NT2/D1 (cell line): ENCODE measurements at regions not wholly inside any gene's neighbourhood (a gene's known extent, or its start where the extent isn't known, plus 50 kb on each side); places are given as distances from the start of the nearest gene placed in this dataset.

Source experiments
- YY1 ChIP-seq: IDR thresholded peaks from 2 replicates; pipeline ENCODE4 v1.6.1; 2011; ENCODE audit not compliant: insufficient read length, insufficient read depth
- ZNF274 ChIP-seq: IDR thresholded peaks from 2 replicates; pipeline ENCODE4 v1.6.1; 2011; ENCODE audit warnings: mild to moderate bottlenecking, low read depth, low read length

- no peak for TF ChIP-seq YY1
- TF ChIP-seq ZNF274: no peak
Observed at GRCh38 chr4:173696551-173696950, 166.5 kb upstream of the HAND2 start.
